DOHH2 (cell line): ENCODE measurements at regions not wholly inside any gene's neighbourhood (a gene's known extent, or its start where the extent isn't known, plus 50 kb on each side); places are given as distances from the start of the nearest gene placed in this dataset.

Experiments used
- EZH2phosphoT487 ChIP-seq: fragments of 200-600 bp; sonication (generic); IDR thresholded peaks from 2 replicates; pipeline ENCODE4 v1.6.1; 2017; ENCODE audit warnings: borderline replicate concordance, mild to moderate bottlenecking, antibody characterized with exemption, low read length, moderate library complexity, mixed read lengths
- TF ChIP-seq, protein P1 (sequence below): fragments of 200-600 bp; sonication (generic); IDR thresholded peaks from one replicate; pipeline ENCODE4 v1.5.1; 2014; ENCODE audit warnings: antibody characterized with exemption, mild to moderate bottlenecking, low read depth, low read length; ENCODE audit not compliant: poor library complexity, severe bottlenecking

DNA sequence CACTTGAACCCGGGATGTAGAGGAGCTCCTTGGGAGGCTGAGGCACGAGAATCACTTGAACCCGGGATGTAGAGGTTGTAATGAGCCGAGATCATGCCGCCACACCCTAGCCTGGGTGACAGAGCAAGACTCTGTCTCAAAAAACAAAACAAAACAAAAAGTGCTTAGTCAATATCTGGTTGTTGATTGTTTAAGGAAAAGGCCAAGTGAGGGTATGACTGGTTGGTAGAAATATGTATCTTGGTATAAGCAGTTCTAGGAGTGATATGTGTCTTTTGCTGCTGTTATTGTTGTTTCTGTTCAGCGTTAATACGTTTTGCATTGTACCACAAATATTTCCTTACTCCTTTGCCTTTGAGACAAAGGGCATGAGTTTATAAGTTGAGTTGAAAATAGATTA lies 210.7 kb upstream of the DMRT1 start:
- TF ChIP-seq, protein P1, sequence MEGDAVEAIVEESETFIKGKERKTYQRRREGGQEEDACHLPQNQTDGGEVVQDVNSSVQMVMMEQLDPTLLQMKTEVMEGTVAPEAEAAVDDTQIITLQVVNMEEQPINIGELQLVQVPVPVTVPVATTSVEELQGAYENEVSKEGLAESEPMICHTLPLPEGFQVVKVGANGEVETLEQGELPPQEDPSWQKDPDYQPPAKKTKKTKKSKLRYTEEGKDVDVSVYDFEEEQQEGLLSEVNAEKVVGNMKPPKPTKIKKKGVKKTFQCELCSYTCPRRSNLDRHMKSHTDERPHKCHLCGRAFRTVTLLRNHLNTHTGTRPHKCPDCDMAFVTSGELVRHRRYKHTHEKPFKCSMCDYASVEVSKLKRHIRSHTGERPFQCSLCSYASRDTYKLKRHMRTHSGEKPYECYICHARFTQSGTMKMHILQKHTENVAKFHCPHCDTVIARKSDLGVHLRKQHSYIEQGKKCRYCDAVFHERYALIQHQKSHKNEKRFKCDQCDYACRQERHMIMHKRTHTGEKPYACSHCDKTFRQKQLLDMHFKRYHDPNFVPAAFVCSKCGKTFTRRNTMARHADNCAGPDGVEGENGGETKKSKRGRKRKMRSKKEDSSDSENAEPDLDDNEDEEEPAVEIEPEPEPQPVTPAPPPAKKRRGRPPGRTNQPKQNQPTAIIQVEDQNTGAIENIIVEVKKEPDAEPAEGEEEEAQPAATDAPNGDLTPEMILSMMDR: no peak
- no peak for TF ChIP-seq EZH2phosphoT487
